H9 (cell line): ENCODE measurements at regions not wholly inside any gene's neighbourhood (a gene's known extent, or its start where the extent isn't known, plus 50 kb on each side); places are given as distances from the start of the nearest gene placed in this dataset.

Source experiments
- DNase-seq: peaks from one replicate; pipeline ENCODE4 v3.0.0-alpha.2; 2017
- H2AFZ ChIP-seq: one replicate; pipeline ENCODE4 v1.6.1; 2013; ENCODE audit warnings: mild to moderate bottlenecking, low read length, control low read depth, moderate library complexity
- H2AK5ac ChIP-seq: 2 replicates; pipeline ENCODE4 v1.6.1; 2013; ENCODE audit warnings: low read length, control low read depth, mixed read lengths; ENCODE audit not compliant: insufficient read length
- H2BK120ac ChIP-seq: one replicate; pipeline ENCODE4 v1.6.1; 2013; ENCODE audit warnings: low read depth, mild to moderate bottlenecking, low read length, control low read depth, inconsistent platforms; ENCODE audit not compliant: poor library complexity, severe bottlenecking
- H2BK12ac ChIP-seq: 2 replicates; pipeline ENCODE4 v1.6.1; 2013; ENCODE audit warnings: low read length, control low read depth, mixed read lengths, low read depth; ENCODE audit not compliant: insufficient read length
- H2BK15ac ChIP-seq: 2 replicates; pipeline ENCODE4 v1.6.1; 2013; ENCODE audit warnings: low read depth, low read length, control low read depth
- H2BK20ac ChIP-seq: one replicate; pipeline ENCODE4 v1.6.1; 2013; ENCODE audit warnings: low read depth, mild to moderate bottlenecking, low read length, control low read depth, inconsistent platforms; ENCODE audit not compliant: poor library complexity, severe bottlenecking
- H2BK5ac ChIP-seq: 2 replicates; pipeline ENCODE4 v1.6.1; 2013; ENCODE audit warnings: low read length, control low read depth, mixed read lengths; ENCODE audit not compliant: insufficient read length
- H3K14ac ChIP-seq: 2 replicates; pipeline ENCODE4 v1.6.1; 2013; ENCODE audit warnings: low read length, control low read depth; ENCODE audit not compliant: insufficient read depth
- H3K18ac ChIP-seq: 2 replicates; pipeline ENCODE4 v1.6.1; 2013; ENCODE audit warnings: low read depth, mild to moderate bottlenecking, mixed read lengths, low read length, control low read depth; ENCODE audit not compliant: insufficient read length
- H3K23ac ChIP-seq: 2 replicates; pipeline ENCODE4 v1.6.1; 2013; ENCODE audit warnings: low read length, control low read depth, mixed read lengths, low read depth; ENCODE audit not compliant: insufficient read length
- H3K23me2 ChIP-seq: 2 replicates; pipeline ENCODE4 v1.6.1; 2013; ENCODE audit warnings: low read depth, mild to moderate bottlenecking, mixed read lengths, low read length, control low read depth; ENCODE audit not compliant: insufficient read length, poor library complexity, severe bottlenecking
- H3K27ac ChIP-seq: 2 replicates; pipeline ENCODE4 v1.5.1; 2013; ENCODE audit warnings: low read length, control low read depth, mixed read lengths, low read depth; ENCODE audit not compliant: insufficient read length
- H3K27me3 ChIP-seq: 2 replicates; pipeline ENCODE4 v1.6.1; 2013; ENCODE audit warnings: low read length, control low read depth, inconsistent platforms; ENCODE audit not compliant: insufficient read depth
- H3K4ac ChIP-seq: 2 replicates; pipeline ENCODE4 v1.6.1; 2013; ENCODE audit warnings: low read depth, mild to moderate bottlenecking, control low read depth, inconsistent platforms, low read length, moderate library complexity
- H3K4me1 ChIP-seq: 2 replicates; pipeline ENCODE4 v1.6.1; 2013; ENCODE audit warnings: low read length, control low read depth, inconsistent platforms; ENCODE audit not compliant: insufficient read depth
- H3K4me2 ChIP-seq: 2 replicates; pipeline ENCODE4 v1.6.1; 2013; ENCODE audit warnings: low read length, control low read depth, mixed read lengths; ENCODE audit not compliant: insufficient read length, insufficient read depth
- H3K56ac ChIP-seq: 2 replicates; pipeline ENCODE4 v1.6.1; 2013; ENCODE audit warnings: low read depth, mild to moderate bottlenecking, mixed read lengths, low read length, control low read depth; ENCODE audit not compliant: insufficient read length
- H3K79me1 ChIP-seq: 2 replicates; pipeline ENCODE4 v1.6.1; 2013; ENCODE audit warnings: low read depth, mild to moderate bottlenecking, moderate library complexity, low read length, control low read depth, inconsistent platforms; ENCODE audit not compliant: insufficient read depth, poor library complexity, severe bottlenecking
- H3K79me2 ChIP-seq: 2 replicates; pipeline ENCODE4 v1.6.1; 2013; ENCODE audit warnings: low read length, control low read depth, inconsistent platforms; ENCODE audit not compliant: insufficient read depth
- H3K9ac ChIP-seq: 2 replicates; pipeline ENCODE4 v1.6.1; 2013; ENCODE audit warnings: low read length, control low read depth, mixed read lengths; ENCODE audit not compliant: insufficient read length; ENCODE audit errors: extremely low read depth
- H3K9me3 ChIP-seq: one replicate; pipeline ENCODE4 v1.6.1; 2013; ENCODE audit warnings: low read depth, low read length, inconsistent platforms; ENCODE audit not compliant: control insufficient read depth
- H3T11ph ChIP-seq: one replicate; pipeline ENCODE4 v1.6.1; 2013; ENCODE audit warnings: mild to moderate bottlenecking, low read length, control low read depth, inconsistent platforms
- H4K20me1 ChIP-seq: one replicate; pipeline ENCODE4 v1.6.1; 2013; ENCODE audit not compliant: control insufficient read depth, insufficient read length, insufficient read depth
- H4K5ac ChIP-seq: 2 replicates; pipeline ENCODE4 v1.6.1; 2013; ENCODE audit warnings: low read depth, mild to moderate bottlenecking, mixed read lengths, low read length, control low read depth; ENCODE audit not compliant: insufficient read length
- H4K8ac ChIP-seq: replicated peaks from 2 replicates; pipeline ENCODE4 v1.6.1; 2013; ENCODE audit warnings: low read length, control low read depth, mixed read lengths, low read depth; ENCODE audit not compliant: insufficient read length
- H4K91ac ChIP-seq: 2 replicates; pipeline ENCODE4 v1.6.1; 2013; ENCODE audit warnings: low read depth, mild to moderate bottlenecking, moderate library complexity, mixed read lengths, low read length, control low read depth; ENCODE audit not compliant: insufficient read length
- H3K27ac Mint-ChIP-seq, 3 experiments: 2 replicates in 2 of 3; 3 replicates in 1 of 3; pipeline ENCODE4 v1.8.0; 2020 to 2021; ENCODE audit warnings: mixed read lengths in 3 of 3, mild to moderate bottlenecking in 1 of 3, moderate library complexity in 1 of 3
- H3K27me3 Mint-ChIP-seq: 2 replicates; pipeline ENCODE4 v1.8.0; 2021; ENCODE audit warnings: low read depth, mild to moderate bottlenecking, moderate library complexity, mixed read lengths
- H3K36me3 Mint-ChIP-seq, 3 experiments: 2 replicates in 2 of 3; 3 replicates in 1 of 3; pipeline ENCODE4 v1.8.0; 2020 to 2021; ENCODE audit warnings: low read depth in 3 of 3, mixed read lengths in 3 of 3; ENCODE audit not compliant: insufficient read depth in 1 of 3
- H3K4me1 Mint-ChIP-seq, 2 experiments: 2 replicates each; pipeline ENCODE4 v1.8.0; 2020; ENCODE audit warnings: mixed read lengths in 2 of 2
- H3K4me3 Mint-ChIP-seq, 2 experiments: 2 replicates in 1 of 2; 3 replicates in 1 of 2; pipeline ENCODE4 v1.8.0; 2020 to 2021; ENCODE audit warnings: mild to moderate bottlenecking in 2 of 2, mixed read lengths in 2 of 2, moderate library complexity in 1 of 2
- H3K9me3 Mint-ChIP-seq, 2 experiments: 2 replicates in 1 of 2; 3 replicates in 1 of 2; pipeline ENCODE4 v1.8.0; 2020; ENCODE audit warnings: mild to moderate bottlenecking in 2 of 2, mixed read lengths in 2 of 2, moderate library complexity in 1 of 2
- WGBS: extraction: QIAGEN DNeasy Blood & Tissue Kit; methylation state at CpG from one replicate; pipeline ENCODE4 v1.1.7; 2013; ENCODE audit warnings: missing lambda C conversion rate, low lambda C conversion rate, mixed read lengths; ENCODE audit not compliant: insufficient read length; ENCODE audit errors: extremely low coverage; 5-methylcytosine and 5-hydroxymethylcytosine counted together
- TF ChIP-seq, protein P1 (sequence below): fragments of 200-600 bp; sonication (generic); conservative IDR thresholded peaks from 3 replicates; pipeline ENCODE4 v1.8.0; 2021; ENCODE audit warnings: antibody characterized with exemption, mild to moderate bottlenecking

DNA sequence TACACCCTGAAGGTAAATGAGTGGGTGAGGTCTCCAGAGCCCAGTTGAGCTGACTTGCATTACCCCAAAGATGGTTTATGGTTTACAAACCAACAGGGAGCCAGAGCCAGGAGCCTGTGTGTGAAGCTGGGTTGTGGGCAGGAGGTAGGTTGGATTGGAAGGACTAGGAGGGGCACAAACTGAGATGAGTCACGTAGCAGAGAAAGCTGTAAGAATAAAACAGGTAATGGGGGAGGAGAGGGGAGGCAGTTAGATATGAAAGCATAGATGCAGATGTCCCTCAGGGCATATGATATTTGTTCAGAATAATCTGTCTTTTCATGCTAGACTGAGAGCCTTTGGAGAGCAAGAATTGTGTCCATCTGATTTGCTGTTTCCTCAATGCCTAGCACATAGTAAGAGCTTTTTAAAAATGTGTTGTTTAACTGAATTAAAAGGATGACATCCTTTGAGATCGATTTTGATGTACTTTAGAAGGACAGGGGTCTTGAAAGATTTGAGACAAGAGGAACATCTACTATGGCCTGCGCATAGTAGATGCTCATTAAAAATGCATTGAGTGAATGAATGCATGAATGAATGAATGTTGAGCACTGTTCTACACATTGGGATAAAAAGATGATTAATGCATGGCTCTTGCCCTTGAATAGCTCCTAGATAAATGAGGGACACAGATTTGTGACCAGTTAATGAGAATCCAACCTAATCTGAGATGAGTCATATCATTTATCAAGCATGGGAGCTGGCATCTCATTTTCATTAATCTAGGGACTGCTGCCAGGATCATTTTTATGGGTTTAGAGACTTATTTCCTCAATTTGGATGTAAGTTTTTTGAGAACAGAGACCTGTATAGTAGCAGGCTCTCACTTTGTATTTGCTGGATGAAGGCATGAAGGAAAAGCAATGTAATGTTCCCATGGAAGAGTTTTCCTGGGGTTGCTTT lies 175.8 kb upstream of the BDNF start:
- Mint-ChIP-seq H3K27me3 (no peaks in the 10 kb centered on the region), H3K27ac (no peak overlapping the region), H3K4me3 (no peak overlapping the region), H3K9me3 (no peaks in the 10 kb centered on the region), H3K36me3 (no peaks in the 10 kb centered on the region), H3K4me1 (no peaks in the 10 kb centered on the region)
- Histone ChIP-seq H3K14ac (no peak overlapping the region), H3K18ac (no peak overlapping the region), H3K23ac (no peak overlapping the region), H2AFZ (no peak overlapping the region), H4K20me1 (no peaks in the 10 kb centered on the region), H2BK120ac (no peak overlapping the region), H3K9me3 (no peaks in the 10 kb centered on the region), H4K91ac (no peak overlapping the region), H3T11ph (no peak overlapping the region), H2AK5ac (no peak overlapping the region), H3K27ac (no peak overlapping the region), H3K56ac (no peak overlapping the region), H2BK12ac (no peak overlapping the region), H2BK20ac (no peak overlapping the region), H4K5ac (no peak overlapping the region), H3K79me1 (no peaks in the 10 kb centered on the region), H3K27me3 (no peaks in the 10 kb centered on the region), H4K8ac (no peak overlapping the region), H3K79me2 (no peaks in the 10 kb centered on the region), H3K4me1 (no peaks in the 10 kb centered on the region), H3K4ac (no peak overlapping the region), H3K23me2 (no peaks in the 10 kb centered on the region), H3K4me2 (no peak overlapping the region), H2BK5ac (no peak overlapping the region), H2BK15ac (no peak overlapping the region), H3K9ac (no peak overlapping the region)
- no peak for DNase-seq
- WGBS = no CpG with 5 or more reads among the region's 3 CpGs
- TF ChIP-seq, protein P1, sequence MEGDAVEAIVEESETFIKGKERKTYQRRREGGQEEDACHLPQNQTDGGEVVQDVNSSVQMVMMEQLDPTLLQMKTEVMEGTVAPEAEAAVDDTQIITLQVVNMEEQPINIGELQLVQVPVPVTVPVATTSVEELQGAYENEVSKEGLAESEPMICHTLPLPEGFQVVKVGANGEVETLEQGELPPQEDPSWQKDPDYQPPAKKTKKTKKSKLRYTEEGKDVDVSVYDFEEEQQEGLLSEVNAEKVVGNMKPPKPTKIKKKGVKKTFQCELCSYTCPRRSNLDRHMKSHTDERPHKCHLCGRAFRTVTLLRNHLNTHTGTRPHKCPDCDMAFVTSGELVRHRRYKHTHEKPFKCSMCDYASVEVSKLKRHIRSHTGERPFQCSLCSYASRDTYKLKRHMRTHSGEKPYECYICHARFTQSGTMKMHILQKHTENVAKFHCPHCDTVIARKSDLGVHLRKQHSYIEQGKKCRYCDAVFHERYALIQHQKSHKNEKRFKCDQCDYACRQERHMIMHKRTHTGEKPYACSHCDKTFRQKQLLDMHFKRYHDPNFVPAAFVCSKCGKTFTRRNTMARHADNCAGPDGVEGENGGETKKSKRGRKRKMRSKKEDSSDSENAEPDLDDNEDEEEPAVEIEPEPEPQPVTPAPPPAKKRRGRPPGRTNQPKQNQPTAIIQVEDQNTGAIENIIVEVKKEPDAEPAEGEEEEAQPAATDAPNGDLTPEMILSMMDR = no peak
